Ovary (tissue), 7 donors: ENCODE measurements at regions not wholly inside any gene's neighbourhood (a gene's known extent, or its start where the extent isn't known, plus 50 kb on each side); places are given as distances from the start of the nearest gene placed in this dataset.

Source experiments
- DNase-seq, 5 donors: peaks; one replicate each; pipeline ENCODE4 v3.0.0-alpha.2; 2019 to 2020
- H3K27ac ChIP-seq, 2 donors: fragments of 200-600 bp; one replicate each; pipeline versions ENCODE4 v1.5.1 to v1.8.0; 2019 to 2022
- H3K27me3 ChIP-seq: fragments of 200-600 bp; one replicate; pipeline ENCODE4 v1.8.0; 2022
- H3K36me3 ChIP-seq: fragments of 200-600 bp; sonication (generic); one replicate; pipeline ENCODE4 v1.5.1; 2019
- H3K4me1 ChIP-seq: one replicate; pipeline ENCODE4 v1.8.1; 2013; ENCODE audit warnings: mild to moderate bottlenecking, moderate library complexity; ENCODE audit not compliant: insufficient read depth
- H3K4me3 ChIP-seq: fragments of 200-600 bp; sonication (generic); one replicate; pipeline ENCODE4 v1.5.1; 2017
- H3K9me3 ChIP-seq, 2 donors: fragments of 200-600 bp in 1 of 2; sonication (generic) in 1 of 2; one replicate each; pipeline versions ENCODE4 v1.5.1 to v1.8.1; 2013 to 2019; ENCODE audit warnings: mild to moderate bottlenecking in 1 of 2, moderate library complexity in 1 of 2
- EP300 ChIP-seq: sonication (generic); formaldehyde crosslinking; IDR thresholded peaks from one replicate; pipeline ENCODE4 v1.6.1; 2017; ENCODE audit warnings: antibody characterized with exemption
- POLR2A ChIP-seq: fragments of 450-650 bp; IDR thresholded peaks from one replicate; pipeline ENCODE4 v1.6.1; 2017; ENCODE audit warnings: antibody characterized with exemption, mild to moderate bottlenecking, moderate library complexity
- WGBS, 3 donors: extraction: QIAGEN DNeasy Blood & Tissue Kit in 1 of 3; methylation state at CpG; one replicate each; pipeline versions ENCODE4 v1.1.5 to v1.1.7; 2013 to 2017; 5-methylcytosine and 5-hydroxymethylcytosine counted together
- intact Hi-C, 4 donors: fragments of 100-400 bp; cut with DNase I; formaldehyde crosslinking; loops; one replicate each; pipeline versions ENCODE4 v1.11.0 to v1.15.1; 2022 to 2023
- TF ChIP-seq, protein P1 (sequence below), 3 donors: fragments of 450-650 bp in 2 of 3; fragments of 200-600 bp in 1 of 3; IDR thresholded peaks; one replicate each; pipeline versions ENCODE4 v1.5.1 to v1.8.0; 2016 to 2022; ENCODE audit warnings: antibody characterized with exemption in 3 of 3, mild to moderate bottlenecking in 1 of 3
- donor health status: DM: no; HTN: no; CAD: no; lungs with moderate emphysema.
- donor health status: DM: no; HTN: no; CAD: no.
- donor health status: Bipolar disorder and iron deficiency.
- donor health status: DM: no; HTN: no; CAD: no.
- donor health status: DM: yes; HTN: yes; CAD: no.

DNA sequence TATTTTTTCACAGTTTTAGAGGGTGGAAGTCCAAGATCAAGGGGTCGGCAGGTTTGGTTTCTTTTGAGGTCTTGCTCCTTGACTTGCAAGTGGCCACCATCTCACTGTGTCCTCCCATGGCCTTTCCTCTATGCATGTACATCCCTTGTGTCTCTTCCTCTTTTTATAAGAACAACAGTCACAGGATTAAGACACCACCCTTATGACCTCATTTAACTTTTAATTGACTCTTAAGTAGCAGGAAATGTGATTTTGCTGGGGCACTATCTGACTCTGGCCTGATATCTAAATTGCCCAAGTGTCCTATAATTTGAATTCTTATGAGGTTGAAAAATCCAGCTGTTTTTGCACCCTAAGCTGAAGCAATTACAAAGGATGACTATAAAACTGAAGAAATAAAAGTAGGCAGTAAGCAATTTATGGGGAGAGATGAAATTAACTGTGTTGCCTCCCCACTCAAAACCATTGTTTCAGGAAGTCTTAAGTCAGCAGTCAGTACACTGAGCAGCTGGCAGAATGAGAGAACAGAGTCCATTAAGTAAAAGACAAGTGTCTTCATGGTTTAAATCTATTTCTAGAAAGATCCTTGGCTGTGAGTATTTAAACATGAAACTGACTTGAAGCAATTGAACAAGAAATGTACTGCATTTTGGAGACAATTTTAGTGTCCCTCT is 601.3 kb downstream of the SPRY1 start:
- H3K4me3 ChIP-seq = no peak overlapping the region
- no peak overlapping the region for H3K27ac ChIP-seq
- no peaks in the 10 kb centered on the region for H3K27me3 ChIP-seq
- intact Hi-C loops = no loop called here
- no peaks in the 10 kb centered on the region for H3K36me3 ChIP-seq
- no peaks in the 10 kb centered on the region for H3K4me1 ChIP-seq
- WGBS, 3 donors = 56 to 98% (median 90%) methylated on average over 1 of the region's 1 CpG
- DNase-seq = no peak
- no peaks in the 10 kb centered on the region for H3K9me3 ChIP-seq
- TF ChIP-seq, protein P1, sequence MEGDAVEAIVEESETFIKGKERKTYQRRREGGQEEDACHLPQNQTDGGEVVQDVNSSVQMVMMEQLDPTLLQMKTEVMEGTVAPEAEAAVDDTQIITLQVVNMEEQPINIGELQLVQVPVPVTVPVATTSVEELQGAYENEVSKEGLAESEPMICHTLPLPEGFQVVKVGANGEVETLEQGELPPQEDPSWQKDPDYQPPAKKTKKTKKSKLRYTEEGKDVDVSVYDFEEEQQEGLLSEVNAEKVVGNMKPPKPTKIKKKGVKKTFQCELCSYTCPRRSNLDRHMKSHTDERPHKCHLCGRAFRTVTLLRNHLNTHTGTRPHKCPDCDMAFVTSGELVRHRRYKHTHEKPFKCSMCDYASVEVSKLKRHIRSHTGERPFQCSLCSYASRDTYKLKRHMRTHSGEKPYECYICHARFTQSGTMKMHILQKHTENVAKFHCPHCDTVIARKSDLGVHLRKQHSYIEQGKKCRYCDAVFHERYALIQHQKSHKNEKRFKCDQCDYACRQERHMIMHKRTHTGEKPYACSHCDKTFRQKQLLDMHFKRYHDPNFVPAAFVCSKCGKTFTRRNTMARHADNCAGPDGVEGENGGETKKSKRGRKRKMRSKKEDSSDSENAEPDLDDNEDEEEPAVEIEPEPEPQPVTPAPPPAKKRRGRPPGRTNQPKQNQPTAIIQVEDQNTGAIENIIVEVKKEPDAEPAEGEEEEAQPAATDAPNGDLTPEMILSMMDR (IDR thresholded peaks at IDR 0.05) = no peak
- TF ChIP-seq POLR2A = no peak
- no peak for TF ChIP-seq EP300

DNA sequence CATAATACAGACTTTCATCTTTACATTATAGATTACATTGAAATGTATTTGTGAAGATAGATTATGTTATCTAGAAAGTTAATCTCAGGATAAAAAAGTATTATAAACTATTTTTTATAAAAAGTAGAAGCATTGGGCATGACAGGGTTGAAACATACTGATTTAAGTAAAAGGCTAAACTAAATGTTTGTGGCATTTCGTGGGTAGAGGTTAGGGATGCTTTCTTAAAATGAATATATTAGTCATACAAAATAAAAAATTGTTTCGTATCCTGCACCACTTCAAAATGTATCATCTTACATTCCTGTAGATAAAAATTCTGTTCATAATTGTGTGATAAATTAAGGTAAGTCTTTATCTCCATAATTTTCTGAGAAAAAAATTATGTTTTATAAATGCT is 603.6 kb downstream of the SPRY1 start:
- no peak for DNase-seq
- no peaks in the 10 kb centered on the region for H3K9me3 ChIP-seq
- H3K36me3 ChIP-seq = no peaks in the 10 kb centered on the region
- 32 to 39% (median 38%) methylated on average over 2 of the region's 2 CpGs for WGBS, 3 donors
- no peak overlapping the region for H3K4me3 ChIP-seq
- intact Hi-C loops = no loop called here
- TF ChIP-seq EP300 (no peak), POLR2A (no peak)
- TF ChIP-seq, protein P1 (IDR thresholded peaks at IDR 0.05) = no peak
- H3K27ac ChIP-seq = no peak overlapping the region
- H3K27me3 ChIP-seq = no peaks in the 10 kb centered on the region
- H3K4me1 ChIP-seq = no peaks in the 10 kb centered on the region

GRCh38 chr4:124015766-124016165 is 619.2 kb downstream of the SPRY1 start:
- H3K27me3 ChIP-seq = no peaks in the 10 kb centered on the region
- no peak for TF ChIP-seq EP300
- TF ChIP-seq POLR2A = no peak
- TF ChIP-seq, protein P1 (IDR thresholded peaks at IDR 0.05) = no peak
- H3K4me1 ChIP-seq = peaks cover 1% of the 10 kb centered on the region
- no peak for DNase-seq
- no peak overlapping the region for H3K27ac ChIP-seq
- H3K9me3 ChIP-seq = no peaks in the 10 kb centered on the region
- WGBS, 3 donors = 46 to 97% (median 50%) methylated on average over 1 of the region's 1 CpG
- H3K36me3 ChIP-seq = no peaks in the 10 kb centered on the region
- intact Hi-C loops = no loop called here
- H3K4me3 ChIP-seq = no peak overlapping the region

DNA sequence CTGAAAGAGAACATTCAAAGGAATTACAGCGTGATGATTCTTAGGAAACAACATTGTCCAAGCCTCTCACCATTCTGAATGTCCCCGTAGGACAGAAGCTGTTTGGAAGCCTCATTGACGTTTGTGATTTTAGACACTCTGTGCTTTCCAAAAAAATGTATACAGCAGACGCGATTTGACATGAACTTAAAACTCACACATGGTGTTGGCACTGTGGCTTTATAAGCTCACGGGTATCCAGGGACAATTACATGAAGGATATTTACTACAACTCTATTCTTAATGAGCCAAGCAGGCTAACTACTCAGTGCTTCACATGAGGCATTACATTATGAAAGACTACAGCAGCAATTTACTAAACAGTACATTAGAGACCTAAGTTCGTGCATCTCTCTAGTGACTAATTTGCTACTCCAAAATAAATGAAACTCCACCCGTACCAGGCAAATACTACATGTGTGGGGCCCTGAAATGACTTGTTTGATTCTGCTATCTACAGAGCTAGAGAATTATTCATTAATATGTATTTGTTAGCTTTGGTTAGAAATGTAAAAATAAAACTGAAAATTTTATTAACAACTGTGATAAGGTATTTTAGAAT is 620.7 kb downstream of the SPRY1 start:
- no peak overlapping the region for H3K27ac ChIP-seq
- peaks cover 1% of the 10 kb centered on the region for H3K4me1 ChIP-seq
- intact Hi-C loops = no loop called here
- no peaks in the 10 kb centered on the region for H3K27me3 ChIP-seq
- TF ChIP-seq EP300 (no peak), POLR2A (no peak)
- TF ChIP-seq, protein P1 (IDR thresholded peaks at IDR 0.05) = no peak
- no peaks in the 10 kb centered on the region for H3K36me3 ChIP-seq
- no peak overlapping the region for H3K4me3 ChIP-seq
- 87 to 90% (median 88%) methylated on average over 8 of the region's 8 CpGs for WGBS, 3 donors
- no peaks in the 10 kb centered on the region for H3K9me3 ChIP-seq
- DNase-seq = no peak
